Kidney epithelial cell (primary cell): ENCODE measurements at regions not wholly inside any gene's neighbourhood (a gene's known extent, or its start where the extent isn't known, plus 50 kb on each side); places are given as distances from the start of the nearest gene placed in this dataset.
"Not testable (repeated sequence)": the region's sequence is repeated elsewhere in the genome, so short reads cannot be mapped to it uniquely, and the experiment has no call there.

ENCODE experiments used
- DNase-seq: peaks from one replicate; pipeline ENCODE4 v3.0.0-alpha.2; 2010; ENCODE audit warnings: low read depth
- H3K27me3 ChIP-seq: 2 replicates; pipeline ENCODE4 v1.6.0; 2011; ENCODE audit warnings: low read length; ENCODE audit not compliant: control insufficient read depth, insufficient read depth
- H3K36me3 ChIP-seq: 2 replicates; pipeline ENCODE4 v1.5.1; 2011; ENCODE audit warnings: low read length; ENCODE audit not compliant: control insufficient read depth, insufficient read depth
- H3K4me3 ChIP-seq: 2 replicates; pipeline ENCODE4 v1.5.1; 2011; ENCODE audit warnings: low read depth, mild to moderate bottlenecking, control low read depth, low read length
- CTCF ChIP-seq: IDR thresholded peaks from 2 replicates; pipeline ENCODE4 v1.5.1; 2011; ENCODE audit warnings: mild to moderate bottlenecking, moderate library complexity, low read length, control low read depth, inconsistent platforms; ENCODE audit not compliant: insufficient read depth, poor library complexity, severe bottlenecking

- not testable (repeated sequence) for DNase-seq, H3K27me3 ChIP-seq, H3K4me3 ChIP-seq, H3K36me3 ChIP-seq
These were observed 129.3 kb upstream of the RRN3 start for GRCh38 chr16:15223398-15223797.

GRCh38 chr16:15219679-15220615 is 125.9 kb upstream of the RRN3 start:
- not testable (repeated sequence) for H3K4me3 ChIP-seq, DNase-seq, H3K36me3 ChIP-seq, H3K27me3 ChIP-seq
- TF ChIP-seq CTCF = peak; percentile 72

GRCh38 chr16:15218856-15219500 is 124.9 kb upstream of the RRN3 start:
- DNase-seq, H3K27me3 ChIP-seq: not testable (repeated sequence)

GRCh38 chr16:15207202-15207981 is 113.3 kb upstream of the RRN3 start:
- not testable (repeated sequence) for H3K36me3 ChIP-seq, DNase-seq, H3K4me3 ChIP-seq, H3K27me3 ChIP-seq

More at GRCh38 chr16:15218856-15219500, 124.9 kb upstream of the RRN3 start:
- not testable (repeated sequence) for H3K36me3 ChIP-seq, H3K4me3 ChIP-seq

- H3K4me3 ChIP-seq, H3K27me3 ChIP-seq, H3K36me3 ChIP-seq, DNase-seq: not testable (repeated sequence)
These were observed 112.4 kb upstream of the RRN3 start for GRCh38 chr16:15206439-15206838.

- H3K36me3 ChIP-seq, H3K27me3 ChIP-seq, H3K4me3 ChIP-seq, DNase-seq: not testable (repeated sequence)
These were observed 111.9 kb upstream of the RRN3 start for GRCh38 chr16:15205939-15206338.

- not testable (repeated sequence) for H3K27me3 ChIP-seq, H3K36me3 ChIP-seq, DNase-seq, H3K4me3 ChIP-seq
These were observed 110.5 kb upstream of the RRN3 start for GRCh38 chr16:15204571-15204970.

GRCh38 chr16:15192813-15193212 is 98.7 kb upstream of the RRN3 start:
- H3K27me3 ChIP-seq, H3K36me3 ChIP-seq, DNase-seq: not testable (repeated sequence)

GRCh38 chr16:15192197-15192596 is 98.1 kb upstream of the RRN3 start:
- not testable (repeated sequence) for H3K36me3 ChIP-seq, DNase-seq, H3K4me3 ChIP-seq, H3K27me3 ChIP-seq

More at GRCh38 chr16:15192813-15193212, 98.7 kb upstream of the RRN3 start:
- H3K4me3 ChIP-seq = not testable (repeated sequence)

GRCh38 chr16:15189478-15189877 is 95.4 kb upstream of the RRN3 start:
- H3K36me3 ChIP-seq, DNase-seq, H3K4me3 ChIP-seq, H3K27me3 ChIP-seq: not testable (repeated sequence)
